Neuronal stem cell (in vitro differentiated cells): ENCODE measurements at regions not wholly inside any gene's neighbourhood (a gene's known extent, or its start where the extent isn't known, plus 50 kb on each side); places are given as distances from the start of the nearest gene placed in this dataset.

Experiments used
- DNase-seq: peaks from one replicate; pipeline ENCODE4 v3.0.0-alpha.2; 2013; ENCODE audit warnings: low spot score
- H2AFZ ChIP-seq: one replicate; pipeline ENCODE4 v1.6.1; 2013; ENCODE audit warnings: mild to moderate bottlenecking, low read length, inconsistent platforms
- H2AK5ac ChIP-seq: 2 replicates; pipeline ENCODE4 v1.6.1; 2013; ENCODE audit warnings: low read depth, mild to moderate bottlenecking, inconsistent platforms, low read length, moderate library complexity, mixed read lengths
- H2BK120ac ChIP-seq: 2 replicates; pipeline ENCODE4 v1.6.1; 2013; ENCODE audit warnings: low read depth, mild to moderate bottlenecking, inconsistent platforms, low read length, moderate library complexity, mixed read lengths
- H2BK12ac ChIP-seq: one replicate; pipeline ENCODE4 v1.6.1; 2013; ENCODE audit warnings: low read length, inconsistent platforms
- H2BK15ac ChIP-seq: 2 replicates; pipeline ENCODE4 v1.6.1; 2013; ENCODE audit warnings: mild to moderate bottlenecking, low read length, inconsistent platforms, mixed read lengths
- H2BK5ac ChIP-seq: one replicate; pipeline ENCODE4 v1.6.1; 2013; ENCODE audit warnings: inconsistent platforms, mild to moderate bottlenecking, low read length, moderate library complexity
- H3K14ac ChIP-seq: one replicate; pipeline ENCODE4 v1.6.1; 2013; ENCODE audit warnings: low read length, inconsistent platforms
- H3K18ac ChIP-seq: 2 replicates; pipeline ENCODE4 v1.6.1; 2013; ENCODE audit warnings: low read length, inconsistent platforms
- H3K23ac ChIP-seq: 2 replicates; pipeline ENCODE4 v1.6.1; 2013; ENCODE audit warnings: low read depth, mild to moderate bottlenecking, mixed read lengths, low read length, inconsistent platforms; ENCODE audit not compliant: poor library complexity
- H3K27ac ChIP-seq: replicated peaks from 3 replicates; pipeline ENCODE4 v1.5.1; 2013; ENCODE audit warnings: low read length, inconsistent platforms
- H3K27me3 ChIP-seq, 3 experiments: 2 replicates each; pipeline ENCODE4 v1.6.1; 2013; ENCODE audit warnings: low read length in 3 of 3, mild to moderate bottlenecking in 2 of 3, inconsistent platforms in 1 of 3, low read depth in 1 of 3, mixed read lengths in 1 of 3, moderate library complexity in 1 of 3; ENCODE audit not compliant: control insufficient read depth in 3 of 3, insufficient read depth in 3 of 3
- H3K36me3 ChIP-seq, 2 donors: replicated peaks in 1 of 2; 2 replicates each; pipeline ENCODE4 v1.6.1; 2013; ENCODE audit warnings: low read length in 2 of 2; ENCODE audit not compliant: control insufficient read depth in 2 of 2, insufficient read depth in 2 of 2
- H3K4ac ChIP-seq: 2 replicates; pipeline ENCODE4 v1.6.1; 2013; ENCODE audit warnings: inconsistent platforms, mild to moderate bottlenecking, low read length, moderate library complexity
- H3K4me1 ChIP-seq, 2 donors: 1 replicate in 1 of 2; 2 replicates in 1 of 2; pipeline ENCODE4 v1.6.1; 2013; ENCODE audit warnings: low read length in 2 of 2, low read depth in 1 of 2; ENCODE audit not compliant: control insufficient read depth in 2 of 2, insufficient read depth in 1 of 2
- H3K4me2 ChIP-seq: one replicate; pipeline ENCODE4 v1.6.1; 2013; ENCODE audit warnings: mild to moderate bottlenecking, low read length, inconsistent platforms; ENCODE audit not compliant: insufficient read depth, poor library complexity, severe bottlenecking
- H3K4me3 ChIP-seq, 2 donors: 2 replicates each; pipeline ENCODE4 v1.5.1; 2013; ENCODE audit warnings: low read length in 2 of 2, mild to moderate bottlenecking in 2 of 2, inconsistent platforms in 1 of 2, moderate library complexity in 1 of 2
- H3K79me1 ChIP-seq: one replicate; pipeline ENCODE4 v1.6.1; 2013; ENCODE audit warnings: low read depth, mild to moderate bottlenecking, inconsistent platforms, low read length, moderate library complexity
- H3K9ac ChIP-seq: one replicate; pipeline ENCODE4 v1.6.1; 2013; ENCODE audit warnings: mild to moderate bottlenecking, low read depth, low read length, inconsistent platforms; ENCODE audit not compliant: poor library complexity
- H3K9me3 ChIP-seq, 2 donors: replicated peaks in 1 of 2; 2 replicates each; pipeline versions ENCODE3 to v1.6.1; 2013; ENCODE audit warnings: low read length in 2 of 2, mild to moderate bottlenecking in 2 of 2, inconsistent platforms in 1 of 2, low read depth in 1 of 2, mixed read lengths in 1 of 2, moderate library complexity in 1 of 2; ENCODE audit not compliant: control insufficient read depth in 2 of 2, insufficient read depth in 1 of 2
- H4K8ac ChIP-seq: one replicate; pipeline ENCODE4 v1.6.1; 2013; ENCODE audit warnings: low read depth, mild to moderate bottlenecking, inconsistent platforms, low read length, moderate library complexity
- H4K91ac ChIP-seq: one replicate; pipeline ENCODE4 v1.6.1; 2013; ENCODE audit warnings: low read length, low read depth, mild to moderate bottlenecking, inconsistent platforms; ENCODE audit not compliant: poor library complexity
- WGBS, 2 donors: extraction: QIAGEN DNeasy Blood & Tissue Kit; methylation state at CpG; one replicate each; pipeline ENCODE4 v1.1.7; 2013; ENCODE audit warnings: missing lambda C conversion rate in 2 of 2, mixed read lengths in 1 of 2; ENCODE audit not compliant: insufficient read length in 2 of 2, insufficient replicate concordance in 1 of 2; ENCODE audit errors: extremely low coverage in 2 of 2; 5-methylcytosine and 5-hydroxymethylcytosine counted together

DNA sequence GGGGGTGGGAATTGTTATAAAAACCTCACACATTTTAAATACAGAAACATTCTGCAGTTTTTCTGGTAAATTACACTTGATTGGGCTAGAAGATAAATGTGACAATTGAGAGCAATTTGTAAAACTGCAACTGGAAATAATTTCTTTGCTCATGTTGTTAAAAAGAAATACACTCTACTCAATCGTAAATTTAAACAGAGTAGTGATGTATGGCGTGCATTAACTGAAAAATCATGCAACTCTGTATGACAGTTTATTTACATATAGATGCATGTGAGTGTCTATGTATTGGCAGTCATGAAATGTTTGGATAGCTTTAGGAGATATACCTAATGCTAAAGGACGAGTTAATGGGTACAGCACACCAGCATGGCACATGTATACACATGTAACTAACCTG lies 554.9 kb downstream of the PRELID2 start:
- H3K4me1 ChIP-seq, result peaks cover 0 to 2% of the 10 kb centered on the region in 2 donors
- no peak overlapping the region for H2BK12ac ChIP-seq
- no peak overlapping the region for H3K4me2 ChIP-seq
- H2AFZ ChIP-seq, result no peak overlapping the region
- H3K36me3 ChIP-seq, result no peaks in the 10 kb centered on the region
- H2AK5ac ChIP-seq, result no peak overlapping the region
- H4K8ac ChIP-seq, result no peak overlapping the region
- no peaks in the 10 kb centered on the region for H3K27me3 ChIP-seq
- H3K9me3 ChIP-seq, result no peaks in the 10 kb centered on the region
- no peak overlapping the region for H3K4me3 ChIP-seq
- H3K79me1 ChIP-seq, result no peaks in the 10 kb centered on the region
- H4K91ac ChIP-seq, result no peak overlapping the region
- H3K23ac ChIP-seq, result no peak overlapping the region
- no peak overlapping the region for H3K4ac ChIP-seq
- H3K27ac ChIP-seq, result no peak overlapping the region
- H3K18ac ChIP-seq, result no peak overlapping the region
- H2BK15ac ChIP-seq, result no peak overlapping the region
- no peak for DNase-seq
- H2BK5ac ChIP-seq, result no peak overlapping the region
- no peak overlapping the region for H3K9ac ChIP-seq
- H2BK120ac ChIP-seq, result no peak overlapping the region
- WGBS, 2 donors, result no CpG with 5 or more reads among the region's 3 CpGs
- H3K14ac ChIP-seq, result no peak overlapping the region

DNA sequence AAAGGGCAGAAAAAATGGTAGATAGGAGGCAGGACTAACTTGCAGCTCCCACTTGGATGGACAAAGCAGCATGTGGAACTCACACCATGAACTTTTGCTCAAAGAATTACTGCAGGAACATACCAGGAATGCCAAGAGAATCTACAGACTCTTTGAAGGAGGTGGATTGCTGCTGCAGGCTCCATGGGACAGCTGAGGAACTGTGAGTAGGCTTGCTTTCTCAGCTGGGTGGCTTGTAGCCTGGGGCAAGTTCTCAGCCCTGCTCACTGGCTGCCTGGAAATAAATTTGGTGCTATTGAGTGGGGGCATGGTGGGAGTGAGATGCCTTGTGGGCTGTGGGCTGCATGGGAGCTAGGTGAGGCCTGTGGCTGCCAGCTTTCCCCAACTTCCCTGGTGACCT lies 574.5 kb downstream of the PRELID2 start:
- H3K27me3 ChIP-seq, result no peaks in the 10 kb centered on the region
- peak overlapping the region in 1 of 2 donors; percentile 42 for H3K4me3 ChIP-seq
- H3K4ac ChIP-seq, result no peak overlapping the region
- no peak for DNase-seq
- no peaks in the 10 kb centered on the region for H3K79me1 ChIP-seq
- no peak overlapping the region for H2BK5ac ChIP-seq
- no peak overlapping the region for H3K4me2 ChIP-seq
- H2BK120ac ChIP-seq, result no peak overlapping the region
- H3K4me1 ChIP-seq, result no peaks in the 10 kb centered on the region
- no peaks in the 10 kb centered on the region for H3K36me3 ChIP-seq
- H3K14ac ChIP-seq, result no peak overlapping the region
- H2BK15ac ChIP-seq, result no peak overlapping the region
- H3K9me3 ChIP-seq, result peaks cover 9 to 12% of the 10 kb centered on the region in 2 donors
- no peak overlapping the region for H3K18ac ChIP-seq
- H2AFZ ChIP-seq, result no peak overlapping the region
- H4K91ac ChIP-seq, result no peak overlapping the region
- no peak overlapping the region for H2BK12ac ChIP-seq
- no peak overlapping the region for H3K23ac ChIP-seq
- H3K27ac ChIP-seq, result no peak overlapping the region
- H2AK5ac ChIP-seq, result no peak overlapping the region
- H3K9ac ChIP-seq, result no peak overlapping the region
- H4K8ac ChIP-seq, result no peak overlapping the region

GRCh38 chr5:145247745-145248040 lies 587.4 kb downstream of the PRELID2 start:
- Histone ChIP-seq H3K27me3 (no peaks in the 10 kb centered on the region), H2AFZ (no peak overlapping the region), H3K9ac (no peak overlapping the region), H4K8ac (no peak overlapping the region), H2BK15ac (no peak overlapping the region), H3K18ac (no peak overlapping the region), H2BK120ac (no peak overlapping the region), H3K4me3 (no peak overlapping the region), H3K4ac (no peak overlapping the region), H3K79me1 (no peaks in the 10 kb centered on the region), H3K27ac (no peak overlapping the region), H3K4me1 (peaks cover 5 to 26% of the 10 kb centered on the region in 2 donors), H2BK12ac (no peak overlapping the region), H3K36me3 (no peaks in the 10 kb centered on the region), H2AK5ac (no peak overlapping the region), H3K14ac (no peak overlapping the region), H3K23ac (no peak overlapping the region), H3K4me2 (no peak overlapping the region), H2BK5ac (no peak overlapping the region), H3K9me3 (no peaks in the 10 kb centered on the region), H4K91ac (no peak overlapping the region)
- WGBS, 2 donors, result no CpG with 5 or more reads among the region's 2 CpGs
- DNase-seq, result no peak

DNA sequence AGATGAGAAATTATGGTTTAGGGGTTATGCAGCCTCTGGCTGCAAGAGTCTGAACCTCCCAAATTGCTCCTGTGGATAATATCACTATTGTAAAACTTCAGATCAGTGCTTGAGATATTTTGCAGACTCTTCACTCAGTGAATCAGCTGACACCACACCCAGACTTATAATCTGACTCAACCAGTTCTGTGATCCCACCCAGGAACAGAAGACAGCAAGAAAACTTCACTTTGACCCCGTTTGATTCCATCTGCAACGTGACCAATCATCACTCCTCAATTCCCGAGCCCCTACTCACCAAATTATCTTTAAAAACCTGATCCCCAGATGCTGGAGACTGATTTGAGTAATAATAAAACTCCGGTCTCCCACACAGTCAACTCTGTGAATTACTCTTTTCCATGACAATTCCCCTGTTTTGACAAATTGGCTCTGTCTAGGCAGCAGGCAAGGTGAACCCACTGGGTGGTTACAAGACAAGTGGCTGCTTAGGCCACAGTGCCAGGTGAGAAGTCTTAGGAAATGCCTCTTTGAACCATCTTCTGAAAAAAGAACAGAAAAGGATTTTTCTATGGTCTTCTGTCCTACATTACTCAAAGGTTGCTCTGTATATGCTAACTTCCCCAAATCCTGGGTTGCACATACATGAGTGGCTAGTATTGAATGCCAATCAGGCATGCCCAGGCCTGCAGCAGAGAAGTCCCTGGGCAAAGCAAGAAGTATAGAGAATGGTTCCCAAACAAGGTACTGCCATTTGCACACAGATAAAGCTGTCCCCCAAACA lies 588.0 kb downstream of the PRELID2 start:
- Histone ChIP-seq H3K9ac (no peak overlapping the region), H3K4me2 (no peak overlapping the region), H3K14ac (no peak overlapping the region), H2BK5ac (no peak overlapping the region), H3K4me1 (peaks cover 5 to 30% of the 10 kb centered on the region in 2 donors), H3K23ac (no peak overlapping the region), H2BK120ac (no peak overlapping the region), H3K4me3 (no peak overlapping the region), H3K9me3 (no peaks in the 10 kb centered on the region), H3K27me3 (no peaks in the 10 kb centered on the region), H4K8ac (no peak overlapping the region), H2BK12ac (no peak overlapping the region), H3K27ac (no peak overlapping the region), H2AK5ac (no peak overlapping the region), H3K4ac (no peak overlapping the region), H2AFZ (no peak overlapping the region), H3K18ac (no peak overlapping the region), H3K36me3 (no peaks in the 10 kb centered on the region), H3K79me1 (no peaks in the 10 kb centered on the region), H2BK15ac (no peak overlapping the region), H4K91ac (no peak overlapping the region)
- WGBS, 2 donors, result no CpG with 5 or more reads among the region's 4 CpGs
- no peak for DNase-seq
